GM18907 (cell line): ENCODE measurements at regions not wholly inside any gene's neighbourhood (a gene's known extent, or its start where the extent isn't known, plus 50 kb on each side); places are given as distances from the start of the nearest gene placed in this dataset.
"Not testable (repeated sequence)": the region's sequence is repeated elsewhere in the genome, so short reads cannot be mapped to it uniquely, and the experiment has no call there.

Experiments used
- ATAC-seq: cut with Tn5 transposase; IDR thresholded peaks from one replicate; pipeline ENCODE4 v1.9.1; 2021; ENCODE audit warnings: mild to moderate bottlenecking, moderate library complexity; ENCODE audit not compliant: unreplicated experiment

GRCh38 chrX:81857192-81857591, 655.3 kb downstream of the SH3BGRL start:
- no peak for ATAC-seq

DNA sequence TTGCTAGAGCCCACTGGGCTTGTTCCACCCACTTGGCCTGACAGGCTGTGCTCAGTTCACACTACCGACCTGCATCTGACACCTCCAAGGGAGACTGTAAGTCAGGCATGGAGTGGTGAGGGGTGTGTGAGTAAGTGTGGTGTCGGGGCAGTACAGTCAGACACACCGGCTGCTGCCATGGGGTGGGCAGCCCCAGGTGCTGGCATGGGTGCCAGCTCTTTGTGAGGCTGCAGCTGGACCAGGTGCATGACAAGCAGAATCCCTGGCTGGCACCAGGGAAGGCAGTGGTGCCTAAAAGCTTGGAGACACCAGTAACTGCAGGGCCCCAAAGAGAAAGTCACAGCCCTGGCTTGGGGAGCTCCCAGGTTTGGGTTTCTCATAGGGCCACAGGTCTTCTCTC, 665.0 kb downstream of the SH3BGRL start:
- no peak for ATAC-seq

DNA sequence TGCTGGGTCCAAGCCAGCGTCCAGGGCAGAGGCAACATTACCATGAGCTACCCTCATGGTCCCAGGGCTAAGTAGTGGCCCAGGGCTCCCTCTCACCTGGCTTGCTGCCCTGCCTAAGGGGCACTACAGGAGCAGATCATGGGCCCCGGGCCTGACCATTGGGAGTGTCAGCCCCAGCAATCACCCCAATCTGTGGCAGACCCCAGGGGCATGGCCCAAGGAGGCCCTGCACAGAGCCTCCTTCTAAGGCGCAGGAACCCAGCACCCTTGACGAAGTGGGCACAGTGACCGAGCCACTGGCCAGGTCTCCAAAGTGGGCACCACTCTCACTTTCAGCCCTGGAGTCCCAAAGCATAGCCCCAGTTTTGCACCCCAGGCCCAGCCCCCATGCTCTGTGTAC, 667.1 kb downstream of the SH3BGRL start:
- ATAC-seq, result no peak

DNA sequence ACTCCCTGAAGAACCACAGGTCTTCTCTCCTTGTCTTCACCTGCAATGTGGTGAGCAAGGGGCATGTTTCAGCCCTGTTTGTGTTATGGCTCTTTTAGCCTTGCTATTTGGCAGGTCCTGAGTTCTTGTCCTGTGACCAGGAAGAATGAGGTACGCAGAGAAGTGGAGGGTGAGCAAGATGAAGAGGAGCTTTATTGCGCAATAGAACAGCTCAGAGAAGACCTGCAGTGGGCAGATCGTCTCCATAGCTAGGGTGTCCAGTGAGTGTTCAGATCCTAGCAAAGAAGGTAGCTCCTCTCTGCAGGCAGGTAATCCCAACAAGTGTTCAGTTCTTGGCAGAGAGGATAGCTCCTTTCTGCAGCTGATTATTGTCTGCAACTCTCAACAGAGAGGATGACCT, 672.9 kb downstream of the SH3BGRL start:
- no peak for ATAC-seq

GRCh38 chrX:81875800-81876199, 673.9 kb downstream of the SH3BGRL start:
- ATAC-seq, result no peak

DNA sequence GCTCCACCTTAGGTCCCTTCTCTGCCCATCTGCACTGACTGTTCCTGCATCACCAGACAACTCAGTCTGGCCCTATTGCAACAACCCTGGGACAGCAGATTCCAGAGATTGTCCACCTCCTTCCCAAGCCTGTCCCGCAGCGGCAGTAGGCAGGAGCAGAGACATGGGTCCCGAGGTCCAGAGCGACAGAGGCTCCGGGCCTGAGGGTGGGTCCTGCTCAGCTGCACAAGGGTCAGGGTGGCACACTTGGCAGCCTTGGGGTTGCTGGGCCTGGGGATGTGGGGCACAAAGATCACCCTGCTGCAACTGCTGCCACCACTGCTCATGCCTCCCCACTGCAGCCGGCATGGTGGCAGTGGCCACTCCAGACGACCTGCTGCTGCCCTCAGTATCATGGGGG, 674.5 kb downstream of the SH3BGRL start:
- no peak for ATAC-seq

GRCh38 chrX:81890521-81890920, 688.6 kb downstream of the SH3BGRL start:
- ATAC-seq, result no peak

DNA sequence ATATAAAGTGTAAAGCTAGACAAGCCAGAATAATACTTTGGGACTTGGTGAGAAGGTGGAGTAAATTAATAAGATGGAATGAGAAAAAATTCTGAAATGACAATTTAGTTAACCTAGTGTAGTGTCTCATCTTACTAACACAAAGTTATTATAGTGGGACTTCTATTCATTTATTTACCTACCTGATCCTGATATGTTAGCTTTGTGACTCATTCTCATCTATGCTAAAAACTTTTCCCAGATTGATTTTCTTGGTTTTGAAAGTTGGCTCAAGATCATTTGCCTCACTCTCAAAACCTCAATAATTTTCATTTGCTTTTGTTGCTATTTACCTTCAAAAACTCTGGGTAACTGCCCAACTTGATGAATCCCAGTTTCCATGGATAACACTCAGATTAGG, 698.6 kb downstream of the SH3BGRL start:
- no peak for ATAC-seq

DNA sequence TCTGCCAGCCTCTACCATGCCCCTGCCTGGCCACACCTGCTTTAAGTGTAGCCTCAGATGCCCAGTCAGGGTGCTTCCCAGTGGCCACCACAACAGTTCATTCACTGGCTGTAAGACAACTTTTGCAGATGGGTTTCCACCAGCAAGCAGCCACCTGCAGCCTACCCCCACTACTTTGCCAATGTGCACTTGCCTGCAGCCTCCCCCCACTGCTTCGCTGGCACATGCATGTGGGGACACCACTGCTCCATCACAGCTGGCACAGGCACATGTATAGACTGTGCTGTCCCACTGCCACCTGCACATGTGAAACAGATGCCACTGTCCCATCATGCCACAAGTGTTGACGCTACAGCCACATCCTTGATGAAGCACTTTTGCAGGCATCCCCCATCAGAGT, 723.9 kb downstream of the SH3BGRL start:
- ATAC-seq, result no peak

DNA sequence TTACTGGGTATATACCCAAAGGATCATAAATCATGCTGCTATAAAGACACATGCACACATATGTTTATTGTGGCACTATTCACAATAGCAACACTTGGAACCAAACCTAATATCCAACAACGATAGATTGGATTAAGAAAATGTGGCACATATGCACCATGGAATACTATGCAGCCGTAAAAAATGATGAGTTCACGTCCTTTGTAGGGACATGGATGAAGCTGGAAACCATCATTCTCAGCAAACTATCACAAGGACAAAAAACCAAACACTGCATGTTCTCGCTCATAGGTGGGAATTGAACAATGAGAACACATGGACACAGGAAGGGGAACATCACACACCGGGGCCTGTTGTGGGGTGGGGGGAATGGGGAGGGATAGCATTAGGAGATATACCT, 744.0 kb downstream of the SH3BGRL start:
- ATAC-seq, result not testable (repeated sequence)

GRCh38 chrX:81957318-81957717, 755.4 kb downstream of the SH3BGRL start:
- ATAC-seq, result no peak

GRCh38 chrX:81957900-81958545, 756.1 kb downstream of the SH3BGRL start:
- ATAC-seq, result peak; percentile 87

DNA sequence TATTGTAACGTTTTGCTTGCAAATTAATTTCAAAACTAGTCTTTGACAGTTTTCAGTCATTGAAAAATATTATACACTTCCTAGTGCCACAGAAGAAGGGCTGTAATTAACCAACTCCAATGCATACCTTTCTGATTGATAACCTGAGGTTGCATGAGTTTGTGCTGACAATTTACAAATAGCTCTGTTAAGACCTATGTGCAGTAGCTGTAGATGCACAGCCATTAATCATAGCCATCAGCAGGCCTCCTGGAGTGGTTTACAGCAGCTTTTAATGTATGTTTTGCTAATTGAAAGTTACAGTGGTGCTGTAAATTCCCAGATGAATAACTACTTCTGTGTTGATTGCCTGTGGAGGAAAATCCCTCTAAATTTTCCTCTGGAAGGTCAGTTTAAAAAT, 758.1 kb downstream of the SH3BGRL start:
- ATAC-seq, result no peak

- ATAC-seq, result not testable (repeated sequence)
These were observed 772.5 kb downstream of the SH3BGRL start for GRCh38 chrX:81974413-81974812.

DNA sequence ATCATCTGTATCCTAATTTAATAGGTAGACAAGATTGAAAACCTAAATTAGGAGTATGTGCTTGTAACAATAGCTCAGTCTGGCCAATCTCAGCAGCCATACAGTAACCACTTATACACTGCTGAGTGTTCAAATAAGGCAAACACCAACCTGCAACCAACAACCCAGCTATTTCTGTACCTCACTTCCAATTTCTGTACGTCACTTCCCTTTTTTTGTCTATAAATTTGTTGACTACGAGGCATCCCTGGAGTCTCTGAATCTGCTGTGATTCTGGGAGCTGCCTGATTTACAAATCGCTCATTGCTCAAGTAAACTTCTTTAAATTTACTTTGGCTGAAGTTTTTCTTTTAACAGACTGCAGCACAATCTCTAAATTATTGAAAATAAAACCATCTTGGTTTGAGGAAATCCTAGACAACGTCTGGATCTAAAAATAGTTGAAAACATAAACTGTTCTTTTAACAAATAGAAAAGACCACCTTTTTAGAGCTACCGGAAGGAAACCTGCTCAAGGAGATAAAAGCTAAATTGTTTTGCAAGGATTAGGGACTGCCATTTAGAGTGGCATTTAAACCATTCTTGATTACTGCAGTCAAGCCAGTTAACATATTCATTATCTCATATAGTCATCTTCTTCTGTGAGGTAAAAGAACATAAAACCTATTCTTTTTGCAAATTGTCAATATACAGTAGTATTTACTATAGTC, 778.1 kb downstream of the SH3BGRL start:
- ATAC-seq, result no peak

DNA sequence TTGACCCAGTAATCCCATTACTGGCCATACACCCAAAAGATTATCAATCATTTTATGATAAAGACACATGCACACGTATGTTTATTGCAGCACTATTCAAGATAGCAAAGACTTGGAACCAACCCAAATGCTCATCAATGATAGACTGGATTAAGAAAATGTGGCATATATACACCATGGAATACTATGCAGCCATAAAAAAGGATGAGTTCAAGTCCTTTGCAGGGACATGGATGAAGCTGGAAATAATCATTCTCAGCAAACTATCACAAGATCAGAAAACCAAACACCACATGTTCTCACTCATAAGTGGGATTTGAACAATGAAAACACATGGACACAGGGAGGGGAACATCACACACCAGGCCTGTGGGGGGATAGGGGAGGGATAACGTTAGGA, 785.3 kb downstream of the SH3BGRL start:
- ATAC-seq, result not testable (repeated sequence)

GRCh38 chrX:81996166-81996565, 794.3 kb downstream of the SH3BGRL start:
- ATAC-seq, result no peak

DNA sequence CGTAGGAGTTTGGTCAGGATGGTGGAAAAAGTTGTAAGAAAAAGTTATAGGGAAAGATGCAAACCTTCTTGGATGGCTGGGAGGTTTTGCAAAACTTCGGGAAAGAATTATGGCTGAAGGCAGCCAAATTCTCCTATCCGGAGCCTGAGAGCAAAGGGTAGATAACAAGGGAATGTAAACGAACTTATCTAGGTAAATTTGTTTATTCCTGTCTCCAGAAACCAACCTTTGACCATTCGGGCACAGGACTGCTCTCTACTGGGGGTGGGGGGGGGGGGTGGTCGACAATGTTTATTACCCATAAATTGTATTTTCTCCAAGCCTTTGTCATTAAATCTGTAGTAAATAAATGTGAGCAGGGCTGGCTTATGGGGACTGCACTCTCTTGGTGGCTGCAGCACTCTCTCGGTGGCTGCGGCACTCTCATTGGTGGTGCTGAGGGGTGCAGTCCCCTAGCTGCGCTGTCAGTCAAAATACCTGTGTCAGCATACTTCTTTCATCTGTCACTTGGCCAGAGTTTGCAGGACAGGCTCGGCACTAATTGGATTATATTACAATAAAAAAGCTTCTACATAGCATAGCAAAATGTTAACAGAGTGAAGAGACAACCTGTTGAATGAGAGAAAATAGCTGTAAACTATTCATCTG, 827.8 kb downstream of the SH3BGRL start:
- no peak for ATAC-seq

- ATAC-seq, result no peak
These were observed 829.3 kb downstream of the SH3BGRL start for GRCh38 chrX:82031250-82031649.

GRCh38 chrX:82038793-82039192, 836.9 kb downstream of the SH3BGRL start:
- no peak for ATAC-seq

DNA sequence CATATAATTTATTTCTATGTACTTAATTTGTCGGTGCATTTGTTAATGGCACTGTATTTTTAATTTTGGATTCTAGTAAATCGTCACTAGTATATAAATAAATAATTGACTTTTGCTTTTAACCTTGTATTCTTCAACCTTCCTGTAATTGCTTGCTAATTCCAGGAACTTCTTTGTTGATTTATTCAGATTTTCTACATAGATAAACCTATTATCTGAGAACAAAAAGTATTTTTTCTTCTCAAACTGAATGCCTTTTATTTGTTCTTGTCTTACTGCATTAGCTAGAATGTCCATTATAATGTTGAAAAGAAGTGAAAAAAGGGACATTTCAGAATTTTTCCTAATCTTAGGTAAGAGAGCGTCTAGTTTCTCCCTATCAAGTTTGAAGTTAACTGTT, 839.1 kb downstream of the SH3BGRL start:
- no peak for ATAC-seq

DNA sequence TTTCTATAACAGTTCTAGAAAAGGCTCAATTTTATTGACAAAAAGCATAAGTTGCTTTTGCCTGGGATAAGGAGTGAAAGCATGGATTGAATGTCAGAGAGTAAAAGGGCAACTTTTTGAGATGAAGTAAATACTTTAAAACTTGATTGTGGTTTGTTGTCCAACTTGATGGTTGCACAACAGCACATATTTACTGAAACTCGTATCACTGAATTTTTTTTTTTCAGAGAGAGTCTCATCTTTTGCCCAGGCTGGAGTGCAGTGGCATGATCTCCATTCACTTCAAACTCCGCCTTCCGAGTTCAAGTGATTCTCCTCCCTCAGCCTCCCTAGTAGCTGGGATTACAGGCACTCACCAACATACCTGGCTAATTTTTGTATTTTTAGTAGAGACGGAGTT, 856.8 kb downstream of the SH3BGRL start:
- no peak for ATAC-seq
